ENCODE measurements at regions not wholly inside any gene's neighbourhood (a gene's known extent, or its start where the extent isn't known, plus 50 kb on each side); places are given as distances from the start of the nearest gene placed in this dataset.

DNA sequence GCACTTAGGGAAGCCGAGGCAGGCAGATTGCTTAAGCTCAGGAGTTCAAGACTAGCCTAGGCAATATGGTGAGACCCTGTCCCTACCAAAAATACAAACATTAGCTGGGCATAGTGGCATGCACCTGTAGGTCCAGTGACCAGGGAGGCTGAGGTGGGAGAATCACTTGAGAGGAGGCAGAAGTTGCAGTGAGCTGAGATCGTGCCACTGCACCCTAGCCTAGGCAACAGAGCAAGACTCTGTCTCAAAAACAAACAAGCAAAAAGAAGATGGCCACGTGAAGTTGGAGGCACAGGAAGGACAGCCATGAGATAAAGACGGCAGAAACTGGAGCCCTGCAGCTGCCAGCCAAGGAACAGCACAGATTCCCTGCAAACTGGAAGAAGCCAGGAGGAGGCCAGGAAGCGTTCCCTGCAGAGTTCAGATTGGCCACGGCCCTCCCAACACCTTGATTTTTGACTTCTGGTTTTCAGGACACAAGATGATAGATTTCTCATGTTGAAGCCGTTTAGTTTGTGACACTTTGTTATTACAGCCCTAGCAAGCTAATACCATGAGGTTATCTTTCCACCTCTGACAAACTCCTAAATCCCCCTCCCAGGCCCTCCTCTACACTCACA is 786.7 kb downstream of the UQCRFS1 start:
- H3K4me1 ChIP-seq (ENCODE audit: control insufficient read depth in 1 of 2, insufficient read depth in 2 of 2, low read length in 2 of 2) = no peaks in the 10 kb centered on the region
- no peak overlapping the region for H3K9ac ChIP-seq (ENCODE audit: low read depth in 1 of 2, low read length in 2 of 2)
- H3K4me3 ChIP-seq (ENCODE audit: low read depth in 1 of 2, low read length in 2 of 2) = no peak overlapping the region
- H3K27me3 ChIP-seq (ENCODE audit: control insufficient read depth in 1 of 2, insufficient read depth in 2 of 2, low read length in 2 of 2) = no peaks in the 10 kb centered on the region
- peaks cover 3% of the 10 kb centered on the region in 2 donors for H3K9me3 ChIP-seq (ENCODE audit: control insufficient read depth in 1 of 2, low read length in 2 of 2)
- H3K27ac ChIP-seq (ENCODE audit: low read depth, low read length) = no peak overlapping the region
- no peaks in the 10 kb centered on the region for H3K36me3 ChIP-seq (ENCODE audit: control insufficient read depth in 1 of 2, insufficient read depth in 2 of 2, low read length in 2 of 2)

DNA sequence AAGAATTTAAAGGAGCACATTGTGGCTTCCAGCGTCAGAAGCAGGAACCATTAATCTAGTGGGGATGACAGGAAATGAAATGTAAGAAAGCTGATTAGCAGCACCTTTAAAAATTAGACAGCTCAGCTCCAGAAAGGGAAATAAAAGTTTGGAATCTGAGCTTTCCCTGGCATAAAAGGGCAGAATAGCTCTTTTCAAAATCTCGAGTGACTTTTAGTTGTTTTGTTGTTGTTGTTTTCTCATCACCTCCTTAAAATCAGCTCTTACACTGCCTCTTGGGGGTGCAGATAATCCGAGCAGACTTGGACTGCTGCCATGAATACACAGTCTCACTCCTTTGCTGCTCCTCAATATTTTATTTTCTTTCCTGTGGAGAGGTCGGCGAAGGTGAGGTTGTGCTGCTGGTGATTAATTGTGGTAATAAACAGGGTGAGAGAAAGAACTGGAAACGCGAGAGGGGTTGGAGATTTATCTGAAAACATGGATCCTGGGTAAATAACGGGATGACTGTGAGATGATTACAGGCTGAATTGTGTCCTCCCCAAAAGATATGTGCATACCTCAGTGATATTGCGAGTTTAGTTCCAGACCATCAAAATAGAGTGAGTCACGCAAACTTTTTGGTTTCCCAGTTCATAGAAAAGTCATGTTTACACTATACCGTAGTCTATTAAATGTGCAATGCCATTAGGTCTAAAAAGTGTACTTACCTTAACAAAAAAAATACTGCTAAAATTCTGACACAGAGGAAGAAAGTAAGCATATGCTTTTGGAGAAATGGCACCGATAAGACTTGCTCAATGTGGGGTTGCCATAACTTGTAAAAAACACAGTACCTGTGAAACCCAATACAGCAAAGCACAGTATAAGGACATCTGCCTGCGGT is 787.7 kb downstream of the UQCRFS1 start:
- Histone ChIP-seq H3K27me3 (ENCODE audit: control insufficient read depth in 1 of 2, insufficient read depth in 2 of 2, low read length in 2 of 2) (no peaks in the 10 kb centered on the region), H3K4me3 (ENCODE audit: low read depth in 1 of 2, low read length in 2 of 2) (no peak overlapping the region), H3K36me3 (ENCODE audit: control insufficient read depth in 1 of 2, insufficient read depth in 2 of 2, low read length in 2 of 2) (no peaks in the 10 kb centered on the region), H3K9me3 (ENCODE audit: control insufficient read depth in 1 of 2, low read length in 2 of 2) (peaks cover 3 to 5% of the 10 kb centered on the region in 2 donors), H3K4me1 (ENCODE audit: control insufficient read depth in 1 of 2, insufficient read depth in 2 of 2, low read length in 2 of 2) (no peaks in the 10 kb centered on the region), H3K9ac (ENCODE audit: low read depth in 1 of 2, low read length in 2 of 2) (no peak overlapping the region), H3K27ac (ENCODE audit: low read depth, low read length) (no peak overlapping the region)

DNA sequence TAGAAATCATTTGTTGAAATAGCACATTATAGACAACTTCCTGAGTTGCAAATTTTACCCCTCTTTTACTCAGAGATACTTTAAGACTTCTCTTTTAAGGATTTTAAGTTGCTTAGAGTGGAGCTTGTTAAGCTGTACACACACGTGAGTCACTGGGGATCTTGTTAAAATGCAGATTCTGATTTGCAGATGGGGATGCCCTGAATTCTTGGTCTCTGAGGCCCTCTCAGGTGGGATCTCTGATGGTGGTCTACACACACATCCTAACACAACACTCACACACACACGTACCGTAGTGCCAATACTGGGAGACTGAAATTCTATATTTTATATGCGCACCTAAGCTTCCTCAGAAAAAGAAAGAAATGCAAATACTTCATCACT is 788.3 kb downstream of the UQCRFS1 start:
- Histone ChIP-seq H3K27me3 (ENCODE audit: control insufficient read depth in 1 of 2, insufficient read depth in 2 of 2, low read length in 2 of 2) (no peaks in the 10 kb centered on the region), H3K9me3 (ENCODE audit: control insufficient read depth in 1 of 2, low read length in 2 of 2) (peaks cover 3 to 4% of the 10 kb centered on the region in 2 donors), H3K4me1 (ENCODE audit: control insufficient read depth in 1 of 2, insufficient read depth in 2 of 2, low read length in 2 of 2) (no peaks in the 10 kb centered on the region), H3K4me3 (ENCODE audit: low read depth in 1 of 2, low read length in 2 of 2) (no peak overlapping the region), H3K36me3 (ENCODE audit: control insufficient read depth in 1 of 2, insufficient read depth in 2 of 2, low read length in 2 of 2) (no peaks in the 10 kb centered on the region), H3K27ac (ENCODE audit: low read depth, low read length) (no peak overlapping the region), H3K9ac (ENCODE audit: low read depth in 1 of 2, low read length in 2 of 2) (no peak overlapping the region)

DNA sequence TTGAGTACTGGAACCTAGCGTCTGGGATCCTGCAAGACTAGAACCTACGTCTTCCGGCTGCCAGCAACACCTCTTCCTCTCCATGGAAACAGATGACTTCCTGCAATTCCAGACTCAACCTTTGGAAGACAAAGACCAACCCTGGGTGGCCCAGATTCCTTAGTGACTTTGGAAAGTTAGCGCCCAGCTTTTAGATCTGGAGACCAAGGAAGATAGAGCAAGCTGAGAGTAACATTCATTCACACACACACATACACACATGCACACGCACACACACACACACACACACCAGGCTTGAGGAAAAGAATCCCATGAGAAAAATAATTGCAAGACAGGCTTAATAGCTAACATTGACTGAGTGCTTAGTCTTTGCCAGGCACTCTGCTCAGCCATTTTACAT is 788.9 kb downstream of the UQCRFS1 start:
- Histone ChIP-seq H3K9ac (ENCODE audit: low read depth in 1 of 2, low read length in 2 of 2) (no peak overlapping the region), H3K27me3 (ENCODE audit: control insufficient read depth in 1 of 2, insufficient read depth in 2 of 2, low read length in 2 of 2) (no peaks in the 10 kb centered on the region), H3K4me3 (ENCODE audit: low read depth in 1 of 2, low read length in 2 of 2) (no peak overlapping the region), H3K27ac (ENCODE audit: low read depth, low read length) (no peak overlapping the region), H3K36me3 (ENCODE audit: control insufficient read depth in 1 of 2, insufficient read depth in 2 of 2, low read length in 2 of 2) (no peaks in the 10 kb centered on the region), H3K4me1 (ENCODE audit: control insufficient read depth in 1 of 2, insufficient read depth in 2 of 2, low read length in 2 of 2) (no peaks in the 10 kb centered on the region), H3K9me3 (ENCODE audit: control insufficient read depth in 1 of 2, low read length in 2 of 2) (peaks cover 3 to 4% of the 10 kb centered on the region in 2 donors)

DNA sequence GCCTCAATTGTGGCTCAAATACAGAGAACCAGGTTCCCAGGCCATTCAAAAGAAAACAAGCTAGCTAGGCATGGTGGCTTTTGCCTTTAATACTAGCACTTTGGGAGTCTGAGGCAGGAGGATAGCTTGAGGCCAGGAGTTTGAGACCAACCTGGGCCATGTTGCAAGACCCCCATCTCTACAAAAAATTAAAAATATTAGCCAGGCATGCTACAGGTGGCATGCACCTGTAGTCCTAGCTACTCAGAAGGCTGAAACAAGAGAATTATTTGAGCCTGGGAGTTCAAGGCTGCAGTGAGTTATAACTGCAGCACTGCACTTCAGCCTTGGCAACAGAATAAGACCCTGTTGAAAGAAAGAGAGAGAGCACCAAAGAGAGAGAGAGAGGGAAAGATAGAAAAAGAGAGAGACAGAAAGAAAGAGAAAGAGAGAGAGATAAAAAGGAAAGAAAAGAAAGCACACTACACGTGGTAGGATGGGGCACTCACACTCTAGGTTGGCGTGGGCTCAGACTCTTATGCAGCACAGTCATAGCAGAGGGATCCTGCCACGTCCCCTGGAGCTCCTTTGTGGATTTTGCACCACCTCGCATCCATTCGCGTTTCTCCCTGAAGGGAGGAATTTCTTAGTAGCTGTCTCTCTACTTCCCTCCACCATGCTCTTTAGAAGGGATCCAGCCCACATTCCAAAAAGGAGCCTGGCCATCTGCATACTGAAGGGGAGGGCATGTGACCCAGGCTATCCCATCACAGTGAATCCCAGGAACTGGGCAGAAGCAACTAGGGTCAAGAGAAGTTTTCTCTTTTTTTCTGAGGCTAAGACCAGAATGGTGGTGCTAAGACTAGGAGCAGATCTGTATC is 789.9 kb downstream of the UQCRFS1 start:
- Histone ChIP-seq H3K36me3 (ENCODE audit: control insufficient read depth in 1 of 2, insufficient read depth in 2 of 2, low read length in 2 of 2) (no peaks in the 10 kb centered on the region), H3K9me3 (ENCODE audit: control insufficient read depth in 1 of 2, low read length in 2 of 2) (peaks cover 0 to 8% of the 10 kb centered on the region in 2 donors), H3K27me3 (ENCODE audit: control insufficient read depth in 1 of 2, insufficient read depth in 2 of 2, low read length in 2 of 2) (no peaks in the 10 kb centered on the region), H3K27ac (ENCODE audit: low read depth, low read length) (no peak overlapping the region), H3K4me1 (ENCODE audit: control insufficient read depth in 1 of 2, insufficient read depth in 2 of 2, low read length in 2 of 2) (no peaks in the 10 kb centered on the region), H3K4me3 (ENCODE audit: low read depth in 1 of 2, low read length in 2 of 2) (no peak overlapping the region), H3K9ac (ENCODE audit: low read depth in 1 of 2, low read length in 2 of 2) (no peak overlapping the region)

- no peaks in the 10 kb centered on the region for H3K36me3 ChIP-seq (ENCODE audit: control insufficient read depth in 1 of 2, insufficient read depth in 2 of 2, low read length in 2 of 2)
- H3K27ac ChIP-seq (ENCODE audit: low read depth, low read length) = no peak overlapping the region
- H3K4me1 ChIP-seq (ENCODE audit: control insufficient read depth in 1 of 2, insufficient read depth in 2 of 2, low read length in 2 of 2) = no peaks in the 10 kb centered on the region
- H3K9ac ChIP-seq (ENCODE audit: low read depth in 1 of 2, low read length in 2 of 2) = no peak overlapping the region
- H3K9me3 ChIP-seq (ENCODE audit: control insufficient read depth in 1 of 2, low read length in 2 of 2) = peaks cover 0 to 8% of the 10 kb centered on the region in 2 donors
- H3K4me3 ChIP-seq (ENCODE audit: low read depth in 1 of 2, low read length in 2 of 2) = no peak overlapping the region
- H3K27me3 ChIP-seq (ENCODE audit: control insufficient read depth in 1 of 2, insufficient read depth in 2 of 2, low read length in 2 of 2) = no peaks in the 10 kb centered on the region
Observed at GRCh38 chr19:28422046-28422445, 790.9 kb downstream of the UQCRFS1 start.

GRCh38 chr19:28420811-28421550 is 792.0 kb downstream of the UQCRFS1 start:
- peaks cover 0 to 8% of the 10 kb centered on the region in 2 donors for H3K9me3 ChIP-seq (ENCODE audit: control insufficient read depth in 1 of 2, low read length in 2 of 2)
- H3K4me3 ChIP-seq (ENCODE audit: low read depth in 1 of 2, low read length in 2 of 2) = no peak overlapping the region
- no peaks in the 10 kb centered on the region for H3K36me3 ChIP-seq (ENCODE audit: control insufficient read depth in 1 of 2, insufficient read depth in 2 of 2, low read length in 2 of 2)
- no peaks in the 10 kb centered on the region for H3K4me1 ChIP-seq (ENCODE audit: control insufficient read depth in 1 of 2, insufficient read depth in 2 of 2, low read length in 2 of 2)
- no peak overlapping the region for H3K9ac ChIP-seq (ENCODE audit: low read depth in 1 of 2, low read length in 2 of 2)
- no peaks in the 10 kb centered on the region for H3K27me3 ChIP-seq (ENCODE audit: control insufficient read depth in 1 of 2, insufficient read depth in 2 of 2, low read length in 2 of 2)
- no peak overlapping the region for H3K27ac ChIP-seq (ENCODE audit: low read depth, low read length)

DNA sequence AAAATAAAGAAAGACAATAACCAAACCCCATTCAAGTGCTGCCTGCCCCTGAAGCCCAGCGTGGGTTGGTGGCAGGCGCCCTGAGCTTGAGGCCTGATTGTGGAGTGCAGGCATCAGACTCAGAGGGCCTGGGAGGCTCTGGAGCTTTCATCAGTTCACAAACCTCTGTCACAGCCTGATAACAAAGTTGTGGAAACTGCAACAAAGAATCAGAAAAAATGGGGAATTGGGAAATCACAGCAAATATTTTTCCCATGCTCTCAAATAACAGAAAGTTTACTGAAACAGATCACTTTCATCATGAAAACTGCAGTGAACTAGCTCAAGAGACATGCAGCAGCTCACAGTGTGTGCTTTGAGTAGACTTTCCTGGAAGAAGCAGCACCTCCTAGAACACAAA is 793.6 kb downstream of the UQCRFS1 start:
- no peaks in the 10 kb centered on the region for H3K36me3 ChIP-seq (ENCODE audit: control insufficient read depth in 1 of 2, insufficient read depth in 2 of 2, low read length in 2 of 2)
- no peak overlapping the region for H3K27ac ChIP-seq (ENCODE audit: low read depth, low read length)
- no peaks in the 10 kb centered on the region for H3K4me1 ChIP-seq (ENCODE audit: control insufficient read depth in 1 of 2, insufficient read depth in 2 of 2, low read length in 2 of 2)
- H3K9me3 ChIP-seq (ENCODE audit: control insufficient read depth in 1 of 2, low read length in 2 of 2) = peaks cover 0 to 8% of the 10 kb centered on the region in 2 donors
- H3K27me3 ChIP-seq (ENCODE audit: control insufficient read depth in 1 of 2, insufficient read depth in 2 of 2, low read length in 2 of 2) = no peaks in the 10 kb centered on the region
- no peak overlapping the region for H3K9ac ChIP-seq (ENCODE audit: low read depth in 1 of 2, low read length in 2 of 2)
- H3K4me3 ChIP-seq (ENCODE audit: low read depth in 1 of 2, low read length in 2 of 2) = no peak overlapping the region

GRCh38 chr19:28417361-28417760 is 795.6 kb downstream of the UQCRFS1 start:
- Histone ChIP-seq H3K4me1 (ENCODE audit: control insufficient read depth in 1 of 2, insufficient read depth in 2 of 2, low read length in 2 of 2) (no peaks in the 10 kb centered on the region), H3K9ac (ENCODE audit: low read depth in 1 of 2, low read length in 2 of 2) (no peak overlapping the region), H3K36me3 (ENCODE audit: control insufficient read depth in 1 of 2, insufficient read depth in 2 of 2, low read length in 2 of 2) (no peaks in the 10 kb centered on the region), H3K27ac (ENCODE audit: low read depth, low read length) (no peak overlapping the region), H3K27me3 (ENCODE audit: control insufficient read depth in 1 of 2, insufficient read depth in 2 of 2, low read length in 2 of 2) (no peaks in the 10 kb centered on the region), H3K4me3 (ENCODE audit: low read depth in 1 of 2, low read length in 2 of 2) (no peak overlapping the region), H3K9me3 (ENCODE audit: control insufficient read depth in 1 of 2, low read length in 2 of 2) (peaks cover 0 to 8% of the 10 kb centered on the region in 2 donors)
